ENCODE measurements at regions not wholly inside any gene's neighbourhood (a gene's known extent, or its start where the extent isn't known, plus 50 kb on each side); places are given as distances from the start of the nearest gene placed in this dataset.

GRCh38 chr18:73544617-73545016, 603.0 kb downstream of the FBXO15 start:
- Histone ChIP-seq H4K91ac (ENCODE audit: insufficient read length, low read depth, low read length) (no peak overlapping the region), H4K8ac (replicated peaks; ENCODE audit: insufficient read length, low read depth, low read length) (no peak overlapping the region), H3K4me1 (ENCODE audit: insufficient read depth, low read length) (no peaks in the 10 kb centered on the region), H3K27ac (ENCODE audit: insufficient read length, low read depth, low read length) (no peak overlapping the region), H4K5ac (ENCODE audit: insufficient read length, low read depth, low read length) (no peak overlapping the region), H3K4me2 (ENCODE audit: insufficient read depth, insufficient read length, low read length) (no peak overlapping the region), H3K56ac (ENCODE audit: insufficient read length, low read depth, low read length) (no peak overlapping the region), H3K18ac (ENCODE audit: insufficient read length, low read depth, low read length) (no peak overlapping the region), H2AK5ac (ENCODE audit: insufficient read length, low read length) (no peak overlapping the region), H2BK15ac (ENCODE audit: low read depth, low read length) (no peak overlapping the region), H3K27me3 (ENCODE audit: insufficient read depth, low read length) (no peaks in the 10 kb centered on the region), H2BK120ac (ENCODE audit: low read depth, low read length, poor library complexity, severe bottlenecking) (no peak overlapping the region), H2BK5ac (ENCODE audit: insufficient read length, low read length) (no peak overlapping the region), H2AFZ (ENCODE audit: low read length) (no peak overlapping the region), H3K9me3 (ENCODE audit: control insufficient read depth, low read depth, low read length) (no peaks in the 10 kb centered on the region), H2BK12ac (ENCODE audit: insufficient read length, low read depth, low read length) (no peak overlapping the region), H2BK20ac (ENCODE audit: low read depth, low read length, poor library complexity, severe bottlenecking) (no peak overlapping the region), H3K23ac (ENCODE audit: insufficient read length, low read depth, low read length) (no peak overlapping the region), H3K79me2 (ENCODE audit: insufficient read depth, low read length) (no peaks in the 10 kb centered on the region), H3K9ac (ENCODE audit: extremely low read depth, insufficient read length, low read length) (no peak overlapping the region), H3T11ph (ENCODE audit: low read length) (no peak overlapping the region), H3K4ac (ENCODE audit: low read depth, low read length) (no peak overlapping the region), H4K20me1 (ENCODE audit: control insufficient read depth, insufficient read depth, insufficient read length) (no peaks in the 10 kb centered on the region), H3K23me2 (ENCODE audit: insufficient read length, low read depth, low read length, poor library complexity, severe bottlenecking) (no peaks in the 10 kb centered on the region), H3K79me1 (ENCODE audit: insufficient read depth, low read depth, low read length, poor library complexity, severe bottlenecking) (no peaks in the 10 kb centered on the region), H3K14ac (ENCODE audit: insufficient read depth, low read length) (no peak overlapping the region)
- WGBS (ENCODE audit: extremely low coverage, insufficient read length, low lambda C conversion rate): no CpG with 5 or more reads among the region's 2 CpGs
- no peak for DNase-seq
- no peak overlapping the region for H3K4me3 Mint-ChIP-seq
- H3K9me3 Mint-ChIP-seq: no peaks in the 10 kb centered on the region
- no peaks in the 10 kb centered on the region for H3K36me3 Mint-ChIP-seq (ENCODE audit: insufficient read depth in 1 of 3, low read depth in 3 of 3)
- TF ChIP-seq, protein P1, sequence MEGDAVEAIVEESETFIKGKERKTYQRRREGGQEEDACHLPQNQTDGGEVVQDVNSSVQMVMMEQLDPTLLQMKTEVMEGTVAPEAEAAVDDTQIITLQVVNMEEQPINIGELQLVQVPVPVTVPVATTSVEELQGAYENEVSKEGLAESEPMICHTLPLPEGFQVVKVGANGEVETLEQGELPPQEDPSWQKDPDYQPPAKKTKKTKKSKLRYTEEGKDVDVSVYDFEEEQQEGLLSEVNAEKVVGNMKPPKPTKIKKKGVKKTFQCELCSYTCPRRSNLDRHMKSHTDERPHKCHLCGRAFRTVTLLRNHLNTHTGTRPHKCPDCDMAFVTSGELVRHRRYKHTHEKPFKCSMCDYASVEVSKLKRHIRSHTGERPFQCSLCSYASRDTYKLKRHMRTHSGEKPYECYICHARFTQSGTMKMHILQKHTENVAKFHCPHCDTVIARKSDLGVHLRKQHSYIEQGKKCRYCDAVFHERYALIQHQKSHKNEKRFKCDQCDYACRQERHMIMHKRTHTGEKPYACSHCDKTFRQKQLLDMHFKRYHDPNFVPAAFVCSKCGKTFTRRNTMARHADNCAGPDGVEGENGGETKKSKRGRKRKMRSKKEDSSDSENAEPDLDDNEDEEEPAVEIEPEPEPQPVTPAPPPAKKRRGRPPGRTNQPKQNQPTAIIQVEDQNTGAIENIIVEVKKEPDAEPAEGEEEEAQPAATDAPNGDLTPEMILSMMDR (conservative IDR thresholded peaks at IDR 0.05): no peak
- peaks cover 0 to 4% of the 10 kb centered on the region in 2 experiments; a peak in 1 of 4 replicates for H3K4me1 Mint-ChIP-seq
- no peaks in the 10 kb centered on the region for H3K27me3 Mint-ChIP-seq (ENCODE audit: low read depth)
- H3K27ac Mint-ChIP-seq: no peak overlapping the region

All from H9 (cell line).